Loucy (cell line): ENCODE measurements at regions not wholly inside any gene's neighbourhood (a gene's known extent, or its start where the extent isn't known, plus 50 kb on each side); places are given as distances from the start of the nearest gene placed in this dataset.

ENCODE experiments used
- H2AFZ ChIP-seq: fragments of 200-600 bp; sonication (generic); 2 replicates; pipeline ENCODE4 v1.6.0; 2016; ENCODE audit warnings: antibody characterized with exemption, mild to moderate bottlenecking, low read length, moderate library complexity
- H3F3A ChIP-seq: fragments of 200-600 bp; 2 replicates; pipeline ENCODE4 v1.6.0; 2016; ENCODE audit warnings: antibody characterized with exemption, low read depth, mild to moderate bottlenecking
- H3K27me3 ChIP-seq: fragments of 200-600 bp; sonication (generic); 2 replicates; pipeline ENCODE4 v1.6.1; 2014; ENCODE audit warnings: low read length, mild to moderate bottlenecking; ENCODE audit not compliant: insufficient read depth, poor library complexity, severe bottlenecking
- H3K36me3 ChIP-seq: fragments of 200-600 bp; sonication (generic); 2 replicates; pipeline ENCODE4 v1.6.1; 2016; ENCODE audit warnings: low read length; ENCODE audit not compliant: insufficient read depth
- H3K4me1 ChIP-seq: fragments of 200-600 bp; sonication (generic); 2 replicates; pipeline ENCODE4 v1.5.1; 2014; ENCODE audit warnings: low read length, mild to moderate bottlenecking; ENCODE audit not compliant: insufficient read depth, poor library complexity, severe bottlenecking
- H3K4me2 ChIP-seq: fragments of 200-600 bp; sonication (generic); 2 replicates; pipeline ENCODE4 v1.6.0; 2014; ENCODE audit warnings: antibody characterized with exemption, low read length, low read depth, mild to moderate bottlenecking; ENCODE audit not compliant: poor library complexity, severe bottlenecking
- H3K4me3 ChIP-seq: fragments of 200-600 bp; sonication (generic); 2 replicates; pipeline ENCODE4 v1.5.1; 2014; ENCODE audit warnings: low read length, mild to moderate bottlenecking, mixed read lengths; ENCODE audit not compliant: poor library complexity, severe bottlenecking
- H3K79me2 ChIP-seq: fragments of 200-600 bp; sonication (generic); 2 replicates; pipeline ENCODE4 v1.6.1; 2014; ENCODE audit warnings: low read length; ENCODE audit not compliant: insufficient read depth
- H3K9ac ChIP-seq: fragments of 200-600 bp; sonication (generic); 2 replicates; pipeline ENCODE4 v1.6.0; 2014; ENCODE audit warnings: mild to moderate bottlenecking, low read depth, low read length, moderate library complexity; ENCODE audit not compliant: poor library complexity, severe bottlenecking
- H3K9me2 ChIP-seq: fragments of 200-600 bp; sonication (generic); replicated peaks from 2 replicates; pipeline ENCODE4 v1.6.1; 2016; ENCODE audit warnings: low read depth, low read length, mixed read lengths
- H3K9me3 ChIP-seq: fragments of 200-600 bp; sonication (generic); 2 replicates; pipeline ENCODE4 v1.6.1; 2014; ENCODE audit warnings: mild to moderate bottlenecking, antibody characterized with exemption, low read length, low read depth; ENCODE audit not compliant: insufficient read depth
- H4K20me1 ChIP-seq: fragments of 200-600 bp; sonication (generic); 2 replicates; pipeline ENCODE4 v1.6.0; 2014; ENCODE audit warnings: antibody characterized with exemption, low read length, mild to moderate bottlenecking; ENCODE audit not compliant: insufficient read depth, poor library complexity, severe bottlenecking
- EZH2phosphoT487 ChIP-seq: fragments of 200-600 bp; IDR thresholded peaks from 2 replicates; pipeline ENCODE4 v1.6.1; 2018; ENCODE audit warnings: antibody characterized with exemption, mild to moderate bottlenecking, moderate library complexity, borderline replicate concordance
- TF ChIP-seq, protein P1 (sequence below): fragments of 200-600 bp; sonication (generic); conservative IDR thresholded peaks from 2 replicates; pipeline ENCODE4 v1.5.1; 2014; ENCODE audit warnings: mild to moderate bottlenecking, antibody characterized with exemption, low read length

DNA sequence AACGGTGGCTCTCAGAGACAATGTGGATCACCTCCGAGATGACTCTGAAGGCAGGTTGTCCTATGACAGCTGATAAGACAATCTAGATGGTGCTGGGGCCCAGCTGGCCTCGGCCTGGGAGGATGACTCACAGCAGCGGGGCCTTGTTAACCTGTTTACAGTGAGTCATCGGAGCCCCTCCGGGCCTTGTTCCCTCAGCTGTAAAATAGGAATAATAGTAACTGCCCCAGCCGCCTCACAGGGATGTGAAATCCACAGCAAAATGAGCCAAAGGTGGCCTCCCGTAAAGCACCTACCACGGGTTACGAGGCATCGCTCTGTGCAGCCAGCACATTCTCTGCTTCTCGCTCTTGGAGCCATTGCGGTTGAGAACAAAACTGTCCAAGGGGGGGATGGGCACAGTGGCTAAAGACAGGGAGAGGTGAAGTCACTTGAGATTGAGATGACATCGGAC, 88.6 kb upstream of the RASGRF1 start:
- Histone ChIP-seq H4K20me1 (no peaks in the 10 kb centered on the region), H3F3A (no peaks in the 10 kb centered on the region), H3K4me1 (no peaks in the 10 kb centered on the region), H3K4me2 (no peak overlapping the region), H3K79me2 (no peaks in the 10 kb centered on the region), H3K9me2 (no peaks in the 10 kb centered on the region), H3K9ac (no peak overlapping the region), H3K27me3 (no peaks in the 10 kb centered on the region), H3K9me3 (no peaks in the 10 kb centered on the region), H3K36me3 (no peaks in the 10 kb centered on the region), H2AFZ (no peak overlapping the region), H3K4me3 (no peak overlapping the region)
- no peak for TF ChIP-seq EZH2phosphoT487
- TF ChIP-seq, protein P1, sequence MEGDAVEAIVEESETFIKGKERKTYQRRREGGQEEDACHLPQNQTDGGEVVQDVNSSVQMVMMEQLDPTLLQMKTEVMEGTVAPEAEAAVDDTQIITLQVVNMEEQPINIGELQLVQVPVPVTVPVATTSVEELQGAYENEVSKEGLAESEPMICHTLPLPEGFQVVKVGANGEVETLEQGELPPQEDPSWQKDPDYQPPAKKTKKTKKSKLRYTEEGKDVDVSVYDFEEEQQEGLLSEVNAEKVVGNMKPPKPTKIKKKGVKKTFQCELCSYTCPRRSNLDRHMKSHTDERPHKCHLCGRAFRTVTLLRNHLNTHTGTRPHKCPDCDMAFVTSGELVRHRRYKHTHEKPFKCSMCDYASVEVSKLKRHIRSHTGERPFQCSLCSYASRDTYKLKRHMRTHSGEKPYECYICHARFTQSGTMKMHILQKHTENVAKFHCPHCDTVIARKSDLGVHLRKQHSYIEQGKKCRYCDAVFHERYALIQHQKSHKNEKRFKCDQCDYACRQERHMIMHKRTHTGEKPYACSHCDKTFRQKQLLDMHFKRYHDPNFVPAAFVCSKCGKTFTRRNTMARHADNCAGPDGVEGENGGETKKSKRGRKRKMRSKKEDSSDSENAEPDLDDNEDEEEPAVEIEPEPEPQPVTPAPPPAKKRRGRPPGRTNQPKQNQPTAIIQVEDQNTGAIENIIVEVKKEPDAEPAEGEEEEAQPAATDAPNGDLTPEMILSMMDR: no peak

DNA sequence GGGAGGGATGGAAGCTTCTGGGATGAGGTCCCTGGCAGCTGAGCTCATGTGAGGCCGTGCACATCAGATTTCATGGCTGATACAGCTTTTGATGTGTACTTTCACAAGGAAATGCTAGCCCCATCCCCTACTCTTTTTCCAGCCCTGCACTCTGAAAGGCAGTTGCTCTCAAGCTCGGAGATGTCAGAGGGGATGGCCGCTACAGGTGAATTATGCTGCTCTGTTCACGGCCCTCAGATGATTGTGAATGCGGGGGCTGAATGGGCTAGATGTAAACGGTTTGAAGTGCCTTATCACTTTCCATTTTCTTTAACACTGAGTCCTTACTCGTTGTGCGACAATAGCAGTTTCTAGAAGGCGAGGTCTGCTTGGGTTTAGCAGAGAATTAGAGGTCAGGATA, 88.0 kb upstream of the RASGRF1 start:
- H3K27me3 ChIP-seq: no peaks in the 10 kb centered on the region
- no peaks in the 10 kb centered on the region for H4K20me1 ChIP-seq
- no peaks in the 10 kb centered on the region for H3K9me3 ChIP-seq
- no peak overlapping the region for H3K4me2 ChIP-seq
- no peak overlapping the region for H3K9ac ChIP-seq
- no peaks in the 10 kb centered on the region for H3K9me2 ChIP-seq
- no peak overlapping the region for H2AFZ ChIP-seq
- no peak overlapping the region for H3K4me3 ChIP-seq
- H3K79me2 ChIP-seq: no peaks in the 10 kb centered on the region
- no peak for TF ChIP-seq EZH2phosphoT487
- TF ChIP-seq, protein P1: no peak
- H3K4me1 ChIP-seq: no peaks in the 10 kb centered on the region
- H3F3A ChIP-seq: no peaks in the 10 kb centered on the region
- no peaks in the 10 kb centered on the region for H3K36me3 ChIP-seq

DNA sequence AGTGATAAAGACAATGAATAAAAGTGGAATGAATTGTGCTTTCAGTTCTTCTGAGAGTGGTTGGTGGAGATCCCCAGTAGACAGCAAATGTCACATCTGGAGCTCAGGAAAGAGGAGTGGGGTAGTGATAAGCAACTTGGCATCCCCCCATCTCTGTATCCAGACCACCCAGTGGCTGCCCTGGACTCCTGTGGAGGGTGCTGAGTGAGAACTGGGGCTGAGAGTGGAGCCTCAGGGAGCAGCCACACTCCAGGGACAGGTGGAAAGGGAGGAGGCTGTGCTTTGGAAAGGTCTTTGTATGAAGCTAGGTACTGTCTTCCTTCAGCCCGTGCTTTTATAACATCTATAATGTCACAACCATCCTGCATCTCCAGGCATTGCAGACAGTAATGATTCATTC, 85.6 kb upstream of the RASGRF1 start:
- no peaks in the 10 kb centered on the region for H3F3A ChIP-seq
- H3K36me3 ChIP-seq: no peaks in the 10 kb centered on the region
- no peak overlapping the region for H3K9ac ChIP-seq
- no peak overlapping the region for H2AFZ ChIP-seq
- no peaks in the 10 kb centered on the region for H3K9me3 ChIP-seq
- no peak for TF ChIP-seq EZH2phosphoT487
- TF ChIP-seq, protein P1: no peak
- no peaks in the 10 kb centered on the region for H3K79me2 ChIP-seq
- no peaks in the 10 kb centered on the region for H3K27me3 ChIP-seq
- no peak overlapping the region for H3K4me3 ChIP-seq
- no peaks in the 10 kb centered on the region for H3K9me2 ChIP-seq
- no peaks in the 10 kb centered on the region for H4K20me1 ChIP-seq
- H3K4me1 ChIP-seq: no peaks in the 10 kb centered on the region
- H3K4me2 ChIP-seq: no peak overlapping the region
